ENCODE measurements at regions not wholly inside any gene's neighbourhood (a gene's known extent, or its start where the extent isn't known, plus 50 kb on each side); places are given as distances from the start of the nearest gene placed in this dataset.

GRCh38 chr1:189708674-189709073 lies 769.0 kb downstream of the BRINP3 start:
- TF ChIP-seq CTCF (IDR thresholded peaks at IDR 0.05) (no peak), POLR2A (IDR thresholded peaks at IDR 0.05) (no peak)

All from body of pancreas (tissue), 4 donors.